Thymus (tissue), 11 donors: ENCODE measurements at regions not wholly inside any gene's neighbourhood (a gene's known extent, or its start where the extent isn't known, plus 50 kb on each side); places are given as distances from the start of the nearest gene placed in this dataset.

Experiments
- DNase-seq, 9 donors: peaks; one replicate each; pipeline ENCODE4 v3.0.0-alpha.2; 2013; ENCODE audit warnings: low spot score in 9 of 9, low read depth in 6 of 9, missing footprints in 1 of 9
- H3K27ac ChIP-seq, 2 donors: one replicate each; pipeline ENCODE4 v1.5.1; 2013; ENCODE audit warnings: control low read depth in 1 of 2, low read depth in 1 of 2, low read length in 1 of 2, mild to moderate bottlenecking in 1 of 2, moderate library complexity in 1 of 2
- H3K27me3 ChIP-seq, 2 donors: one replicate each; pipeline ENCODE4 v1.5.1; 2013; ENCODE audit warnings: low read length in 1 of 2; ENCODE audit not compliant: control insufficient read depth in 2 of 2, insufficient read depth in 1 of 2
- H3K36me3 ChIP-seq, 2 donors: one replicate each; pipeline ENCODE4 v1.5.1; 2013; ENCODE audit warnings: low read length in 1 of 2, mild to moderate bottlenecking in 1 of 2, moderate library complexity in 1 of 2; ENCODE audit not compliant: control insufficient read depth in 2 of 2, insufficient read depth in 2 of 2
- H3K4me1 ChIP-seq, 2 donors: one replicate each; pipeline ENCODE4 v1.5.1; 2013; ENCODE audit warnings: low read length in 2 of 2; ENCODE audit not compliant: control insufficient read depth in 2 of 2, insufficient read depth in 2 of 2
- H3K4me3 ChIP-seq, 2 donors: one replicate each; pipeline ENCODE4 v1.5.1; 2013; ENCODE audit warnings: low read length in 2 of 2, control low read depth in 1 of 2, mild to moderate bottlenecking in 1 of 2
- H3K9me3 ChIP-seq, 2 donors: one replicate each; pipeline ENCODE4 v1.5.1; 2013; ENCODE audit warnings: low read length in 1 of 2, mild to moderate bottlenecking in 1 of 2; ENCODE audit not compliant: control insufficient read depth in 2 of 2, insufficient read depth in 1 of 2
- WGBS: extraction: QIAGEN DNeasy Blood & Tissue Kit; methylation state at CpG from one replicate; pipeline ENCODE4 v1.1.7; 2013; 5-methylcytosine and 5-hydroxymethylcytosine counted together
- donor health status: healthy.

GRCh38 chr18:32549248-32550110, 78.8 kb upstream of the GAREM1 start:
- H3K27ac ChIP-seq = no peak overlapping the region
- H3K36me3 ChIP-seq = no peaks in the 10 kb centered on the region
- WGBS = 44% methylated on average over 5 of the region's 5 CpGs
- peak in 5 of 9 donors; percentile 3 to 43 (median 10) for DNase-seq
- H3K4me3 ChIP-seq = no peak overlapping the region
- H3K4me1 ChIP-seq = no peaks in the 10 kb centered on the region
- no peaks in the 10 kb centered on the region for H3K9me3 ChIP-seq
- H3K27me3 ChIP-seq = no peaks in the 10 kb centered on the region

DNA sequence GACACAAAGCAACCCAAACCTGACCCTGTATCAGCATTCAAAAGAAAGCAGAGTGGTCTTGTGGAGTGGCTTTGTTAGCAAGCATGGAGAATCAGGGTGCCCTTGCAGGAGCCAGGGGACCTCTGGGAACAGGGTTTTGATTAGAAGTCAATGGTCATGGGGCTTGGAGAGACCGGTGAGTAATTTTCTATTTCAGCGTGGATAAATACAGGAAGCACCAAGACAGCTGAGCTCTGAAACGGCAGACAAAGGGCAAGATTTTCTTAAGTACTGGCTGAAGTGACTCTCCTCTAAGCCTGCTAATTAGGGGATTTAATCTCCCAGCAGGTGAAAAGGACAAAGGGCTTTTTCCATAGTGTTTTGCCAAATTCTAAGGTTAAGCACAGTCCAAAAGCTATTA, 78.0 kb upstream of the GAREM1 start:
- WGBS = 64% methylated on average over 3 of the region's 3 CpGs
- Histone ChIP-seq H3K36me3 (no peaks in the 10 kb centered on the region), H3K4me1 (no peaks in the 10 kb centered on the region), H3K9me3 (no peaks in the 10 kb centered on the region), H3K27ac (no peak overlapping the region), H3K27me3 (no peaks in the 10 kb centered on the region), H3K4me3 (no peak overlapping the region)
- DNase-seq = no peak

GRCh38 chr18:32545631-32546030, 74.9 kb upstream of the GAREM1 start:
- Histone ChIP-seq H3K36me3 (no peaks in the 10 kb centered on the region), H3K4me1 (no peaks in the 10 kb centered on the region), H3K4me3 (no peak overlapping the region), H3K27me3 (no peaks in the 10 kb centered on the region), H3K9me3 (no peaks in the 10 kb centered on the region), H3K27ac (no peak overlapping the region)
- DNase-seq = no peak
- WGBS = 98% methylated on average over 2 of the region's 2 CpGs

DNA sequence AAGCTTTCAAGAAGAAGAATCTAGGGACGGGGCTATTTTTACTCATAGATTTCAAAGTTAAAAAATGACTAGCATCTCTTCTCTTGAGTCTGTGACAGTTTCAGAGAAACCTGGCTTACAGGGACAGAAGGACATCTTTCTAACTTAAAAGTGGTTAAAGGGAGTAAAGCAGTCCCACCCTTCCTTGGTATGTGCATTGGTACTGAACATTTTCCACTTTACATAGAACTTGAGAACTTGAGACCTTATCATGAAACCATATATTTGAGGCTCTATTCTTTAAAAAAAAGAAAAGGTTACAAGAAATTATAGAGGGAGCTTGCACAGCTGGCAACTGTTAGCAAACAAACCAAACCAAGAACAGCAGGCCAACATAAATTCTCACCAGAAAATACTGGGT, 73.4 kb upstream of the GAREM1 start:
- Histone ChIP-seq H3K27me3 (no peaks in the 10 kb centered on the region), H3K4me1 (no peaks in the 10 kb centered on the region), H3K9me3 (no peaks in the 10 kb centered on the region), H3K36me3 (no peaks in the 10 kb centered on the region), H3K4me3 (no peak overlapping the region), H3K27ac (no peak overlapping the region)
- no peak for DNase-seq
- 94% methylated on average over 1 of the region's 1 CpG for WGBS

DNA sequence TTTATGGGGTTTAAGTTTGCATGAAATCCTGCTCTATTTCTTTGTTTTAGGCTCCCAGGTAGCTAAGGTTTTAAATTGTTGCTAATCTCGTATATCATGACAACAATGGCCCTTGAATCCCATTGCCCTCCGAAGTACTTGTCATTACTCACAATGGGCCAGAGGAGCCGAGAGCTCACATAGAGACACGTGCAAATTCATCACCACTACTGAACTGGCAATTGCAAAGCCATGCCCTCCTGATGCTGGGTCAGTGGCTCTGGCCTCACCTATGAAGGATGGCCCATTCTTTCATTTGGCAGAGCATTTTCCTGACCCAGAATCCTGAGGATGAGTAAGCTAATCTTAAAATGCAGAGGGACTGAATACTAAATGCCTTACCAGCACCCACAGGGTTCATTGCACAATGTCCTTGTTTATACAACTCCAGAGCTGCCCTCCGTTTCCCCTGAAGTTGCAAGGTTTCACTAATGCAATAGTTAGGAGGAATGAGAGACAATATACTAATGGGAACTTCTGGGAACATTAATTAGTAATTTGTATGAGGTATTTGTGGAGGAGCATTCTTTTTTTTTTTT, 71.6 kb upstream of the GAREM1 start:
- H3K27ac ChIP-seq = no peak overlapping the region
- no peaks in the 10 kb centered on the region for H3K9me3 ChIP-seq
- H3K27me3 ChIP-seq = no peaks in the 10 kb centered on the region
- 87% methylated on average over 5 of the region's 5 CpGs for WGBS
- H3K36me3 ChIP-seq = no peaks in the 10 kb centered on the region
- no peaks in the 10 kb centered on the region for H3K4me1 ChIP-seq
- H3K4me3 ChIP-seq = no peak overlapping the region
- no peak for DNase-seq

- Histone ChIP-seq H3K27me3 (no peaks in the 10 kb centered on the region), H3K9me3 (no peaks in the 10 kb centered on the region), H3K4me1 (no peaks in the 10 kb centered on the region), H3K36me3 (no peaks in the 10 kb centered on the region), H3K4me3 (no peak overlapping the region), H3K27ac (no peak overlapping the region)
- whole genome bisulfite sequencing = 31% methylated on average over 3 of the region's 3 CpGs
- DNase-seq = peak in 1 of 9 donors; percentile 13
Measured at GRCh38 chr18:32530947-32531651, 60.4 kb upstream of the GAREM1 start.

GRCh38 chr18:32529722-32530420, 59.2 kb upstream of the GAREM1 start:
- Histone ChIP-seq H3K36me3 (no peaks in the 10 kb centered on the region), H3K9me3 (no peaks in the 10 kb centered on the region), H3K4me1 (no peaks in the 10 kb centered on the region), H3K27ac (no peak overlapping the region), H3K27me3 (no peaks in the 10 kb centered on the region), H3K4me3 (no peak overlapping the region)
- DNase-seq = no peak
- 96% methylated on average over 3 of the region's 3 CpGs for WGBS

DNA sequence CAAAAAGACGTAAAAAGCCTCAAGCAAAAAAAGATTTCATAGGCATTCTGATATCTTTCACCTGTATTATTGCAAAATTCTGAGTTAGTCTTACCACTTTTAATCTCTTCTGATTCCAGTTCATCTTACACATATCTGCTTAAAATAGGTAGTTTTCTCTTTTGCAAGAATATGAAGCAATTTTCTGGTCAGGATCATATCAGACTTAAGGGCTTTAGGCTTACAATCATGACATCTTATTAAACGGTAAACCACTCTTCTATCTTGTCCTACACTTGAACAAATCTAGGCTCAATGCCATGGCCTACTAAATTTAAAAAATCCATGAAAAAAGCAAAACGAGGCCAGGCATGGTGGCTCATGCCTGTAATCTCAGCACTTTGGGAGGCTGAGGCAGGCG, 50.1 kb upstream of the GAREM1 start:
- no peak overlapping the region for H3K27ac ChIP-seq
- no peaks in the 10 kb centered on the region for H3K36me3 ChIP-seq
- 95% methylated on average over 4 of the region's 4 CpGs for WGBS
- no peak overlapping the region for H3K4me3 ChIP-seq
- no peak for DNase-seq
- no peaks in the 10 kb centered on the region for H3K27me3 ChIP-seq
- H3K9me3 ChIP-seq = no peaks in the 10 kb centered on the region
- no peaks in the 10 kb centered on the region for H3K4me1 ChIP-seq
